ENCODE measurements at regions not wholly inside any gene's neighbourhood (a gene's known extent, or its start where the extent isn't known, plus 50 kb on each side); places are given as distances from the start of the nearest gene placed in this dataset.
"Not testable (repeated sequence)": the region's sequence is repeated elsewhere in the genome, so short reads cannot be mapped to it uniquely, and the experiment has no call there.

DNA sequence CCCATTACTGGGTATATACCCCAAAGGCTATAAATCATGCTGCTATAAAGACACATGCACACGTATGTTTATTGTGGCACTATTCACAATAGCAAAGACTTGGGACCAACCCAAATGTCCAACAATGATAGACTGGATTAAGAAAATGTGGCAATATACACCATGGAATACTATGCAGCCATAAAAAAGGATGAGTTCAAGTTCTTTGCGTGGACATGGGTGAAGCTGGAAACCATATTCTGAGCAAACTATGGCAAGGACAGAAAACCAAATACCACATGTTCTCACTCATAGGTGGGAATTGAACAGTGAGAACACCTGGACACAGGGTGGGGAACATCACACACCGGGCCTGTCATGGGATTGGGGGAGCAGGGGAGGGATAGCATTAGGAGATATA, 54.4 kb upstream of the MUCL1 start:
- DNase-seq (ENCODE audit: low read depth in 1 of 2, low spot score in 1 of 2); in situ Hi-C loops (cut with HindIII; ENCODE audit: low pct_unique_long_range_greater_than_20kb, low sequenced_read_pairs): not testable (repeated sequence)

DNA sequence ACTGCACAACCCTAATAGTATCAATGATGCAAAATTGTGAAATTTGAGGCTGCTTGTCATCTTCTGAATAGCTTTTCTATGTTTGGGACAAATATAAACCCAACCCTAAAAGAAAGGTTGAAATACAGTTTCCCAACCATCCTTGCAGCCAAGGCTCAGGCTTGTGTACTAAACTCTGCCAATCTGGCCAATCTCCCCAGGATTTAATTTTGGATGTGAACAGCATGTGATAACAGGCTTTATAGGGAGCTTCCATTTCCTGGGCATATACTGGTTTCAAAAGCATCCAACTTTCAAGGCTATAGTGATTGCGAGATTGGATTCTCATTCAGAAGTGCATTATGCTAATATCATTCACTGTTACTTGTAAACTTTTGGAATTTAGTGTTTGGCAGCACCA, 55.7 kb upstream of the MUCL1 start:
- DNase-seq (ENCODE audit: low read depth in 1 of 2, low spot score in 1 of 2) = no peak
- no peak for TF ChIP-seq JUND (IDR thresholded peaks at IDR 0.05; ENCODE audit: low read depth)
- in situ Hi-C loops (cut with HindIII; ENCODE audit: low pct_unique_long_range_greater_than_20kb, low sequenced_read_pairs) = no loop called here

DNA sequence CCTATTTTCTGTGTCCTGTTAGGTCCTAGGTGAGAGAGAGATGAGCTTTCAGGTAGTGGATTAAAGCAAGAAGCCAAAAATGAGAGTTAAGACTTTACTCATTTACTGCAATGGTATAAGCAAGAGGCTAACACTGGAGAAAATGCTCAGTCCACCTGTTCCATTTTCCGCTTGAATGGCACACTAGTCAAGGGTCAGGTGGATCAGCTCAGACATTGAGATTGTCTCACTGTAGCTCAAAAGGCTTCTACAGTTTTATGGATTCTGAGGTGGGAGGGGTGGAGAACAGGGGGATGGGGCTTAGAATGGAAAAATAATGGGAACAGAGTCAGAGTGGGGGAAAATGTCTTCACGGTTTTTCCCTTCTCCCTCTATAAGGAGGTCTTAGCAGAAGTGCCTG, 57.3 kb upstream of the MUCL1 start:
- in situ Hi-C loops (cut with HindIII; ENCODE audit: low pct_unique_long_range_greater_than_20kb, low sequenced_read_pairs) = no loop called here
- no peak for DNase-seq (ENCODE audit: low read depth in 1 of 2, low spot score in 1 of 2)
- TF ChIP-seq JUND (IDR thresholded peaks at IDR 0.05; ENCODE audit: low read depth) = no peak

GRCh38 chr12:54795644-54796043, 58.7 kb upstream of the MUCL1 start:
- DNase-seq (ENCODE audit: low read depth in 1 of 2, low spot score in 1 of 2) = no peak
- TF ChIP-seq JUND (IDR thresholded peaks at IDR 0.05; ENCODE audit: low read depth) = no peak
- in situ Hi-C loops (cut with HindIII; ENCODE audit: low pct_unique_long_range_greater_than_20kb, low sequenced_read_pairs) = no loop called here

DNA sequence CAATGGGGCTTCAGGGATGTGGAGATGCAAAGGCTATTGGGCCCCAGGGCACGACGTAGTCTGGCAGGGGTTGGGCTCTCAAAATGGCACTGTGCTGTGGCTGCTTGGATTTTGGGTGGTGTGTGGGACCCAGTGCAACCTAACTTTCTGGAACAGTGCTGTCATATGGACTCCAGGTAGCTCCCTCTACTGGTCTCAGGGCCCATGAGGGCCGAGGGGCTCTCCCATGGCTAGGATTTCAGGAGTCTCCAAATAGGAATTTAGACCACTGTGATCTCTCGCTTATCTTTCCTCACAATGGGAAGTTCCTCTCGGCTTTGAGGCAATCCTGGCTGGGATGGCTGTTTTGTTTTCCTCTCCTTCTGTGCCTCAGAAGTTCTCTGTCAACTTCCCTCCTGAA, 68.2 kb upstream of the MUCL1 start:
- in situ Hi-C loops (cut with HindIII; ENCODE audit: low pct_unique_long_range_greater_than_20kb, low sequenced_read_pairs) = no loop called here
- no peak for DNase-seq (ENCODE audit: low read depth in 1 of 2, low spot score in 1 of 2)
- no peak for TF ChIP-seq JUND (IDR thresholded peaks at IDR 0.05; ENCODE audit: low read depth)

GRCh38 chr12:54784115-54784514, 70.2 kb upstream of the MUCL1 start:
- no peak for DNase-seq (ENCODE audit: low read depth in 1 of 2, low spot score in 1 of 2)
- no peak for TF ChIP-seq JUND (IDR thresholded peaks at IDR 0.05; ENCODE audit: low read depth)
- in situ Hi-C loops (cut with HindIII; ENCODE audit: low pct_unique_long_range_greater_than_20kb, low sequenced_read_pairs) = no loop called here

- DNase-seq (ENCODE audit: low read depth in 1 of 2, low spot score in 1 of 2); in situ Hi-C loops (cut with HindIII; ENCODE audit: low pct_unique_long_range_greater_than_20kb, low sequenced_read_pairs): not testable (repeated sequence)
These were observed 77.3 kb upstream of the MUCL1 start for GRCh38 chr12:54777031-54777430.

- TF ChIP-seq JUND (IDR thresholded peaks at IDR 0.05; ENCODE audit: low read depth) = no peak
- in situ Hi-C loops (cut with HindIII; ENCODE audit: low pct_unique_long_range_greater_than_20kb, low sequenced_read_pairs) = no loop called here
- no peak for DNase-seq (ENCODE audit: low read depth in 1 of 2, low spot score in 1 of 2)
These were observed 80.7 kb upstream of the MUCL1 start for GRCh38 chr12:54773593-54773992.

DNA sequence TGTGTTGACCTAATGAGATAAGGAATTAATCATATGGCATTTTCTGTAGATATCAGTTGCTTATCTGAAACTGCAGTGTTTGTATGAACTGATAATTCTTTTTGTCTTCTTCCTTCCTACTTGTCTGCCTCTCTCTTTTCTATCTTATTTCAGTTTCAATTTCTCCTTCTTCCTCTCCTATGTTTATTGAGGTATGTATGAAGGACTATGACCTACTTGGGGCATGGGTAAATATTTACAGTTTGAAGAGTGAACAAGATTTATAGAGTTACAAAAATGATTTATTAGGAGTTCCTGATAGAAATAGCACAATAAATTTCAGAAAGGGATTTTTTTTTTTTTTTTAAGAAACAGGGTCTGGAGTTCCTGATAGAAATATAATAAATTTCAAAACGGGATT, 88.7 kb upstream of the MUCL1 start:
- no peak for TF ChIP-seq JUND (IDR thresholded peaks at IDR 0.05; ENCODE audit: low read depth)
- in situ Hi-C loops (cut with HindIII; ENCODE audit: low pct_unique_long_range_greater_than_20kb, low sequenced_read_pairs) = no loop called here
- no peak for DNase-seq (ENCODE audit: low read depth in 1 of 2, low spot score in 1 of 2)

GRCh38 chr12:54762390-54762789, 91.9 kb upstream of the MUCL1 start:
- peak in 1 of 2 experiments; percentile 19 for DNase-seq (ENCODE audit: low read depth in 1 of 2, low spot score in 1 of 2)
- in situ Hi-C loops (cut with HindIII; ENCODE audit: low pct_unique_long_range_greater_than_20kb, low sequenced_read_pairs) = no loop called here
- TF ChIP-seq JUND (IDR thresholded peaks at IDR 0.05; ENCODE audit: low read depth) = no peak

DNA sequence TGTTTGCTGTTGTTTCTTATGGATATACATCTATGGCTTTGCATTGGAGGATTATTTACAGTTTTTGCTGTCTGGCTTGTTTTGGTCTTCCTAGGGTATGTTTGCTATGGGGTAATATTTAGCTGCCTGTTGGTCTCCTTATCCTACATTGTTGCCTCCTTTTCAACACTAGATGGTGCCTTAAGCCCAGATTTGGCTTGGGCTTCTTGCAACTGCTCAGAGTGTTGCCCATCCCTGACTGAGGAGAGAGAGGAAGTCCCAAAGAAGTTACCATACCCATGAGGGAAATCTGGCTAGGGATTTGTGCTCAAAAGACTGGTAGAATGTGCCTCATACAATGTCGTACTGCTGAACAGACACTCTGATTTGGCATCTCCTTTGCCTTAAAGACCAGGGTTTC, 94.6 kb upstream of the MUCL1 start:
- in situ Hi-C loops (cut with HindIII; ENCODE audit: low pct_unique_long_range_greater_than_20kb, low sequenced_read_pairs) = no loop called here
- TF ChIP-seq JUND (IDR thresholded peaks at IDR 0.05; ENCODE audit: low read depth) = no peak
- peak; percentile 33 to 86 for DNase-seq (ENCODE audit: low read depth in 1 of 2, low spot score in 1 of 2)

DNA sequence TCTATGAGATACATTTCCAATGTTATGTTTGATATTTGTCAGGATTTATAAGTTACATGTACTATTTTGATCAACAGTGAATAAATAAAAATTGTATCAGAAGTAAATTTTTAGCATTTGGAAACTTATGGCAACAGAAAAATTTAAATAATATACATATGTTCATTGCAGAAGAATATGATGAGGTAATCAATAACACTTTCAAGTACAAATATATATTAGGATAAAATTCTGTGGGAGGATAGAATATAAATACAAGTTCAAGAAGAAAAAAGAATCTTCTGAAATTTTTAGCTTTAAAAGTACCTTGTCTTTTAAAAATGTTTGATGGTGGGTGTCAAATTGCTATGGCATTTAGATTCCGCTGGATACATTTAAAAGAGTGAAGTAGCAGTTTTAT, 102.8 kb upstream of the MUCL1 start:
- DNase-seq (ENCODE audit: low read depth in 1 of 2, low spot score in 1 of 2) = no peak
- in situ Hi-C loops (cut with HindIII; ENCODE audit: low pct_unique_long_range_greater_than_20kb, low sequenced_read_pairs) = no loop called here
- no peak for TF ChIP-seq JUND (IDR thresholded peaks at IDR 0.05; ENCODE audit: low read depth)

- TF ChIP-seq JUND (IDR thresholded peaks at IDR 0.05; ENCODE audit: low read depth) = no peak
- DNase-seq (ENCODE audit: low read depth in 1 of 2, low spot score in 1 of 2) = peak; percentile 40 to 70
- in situ Hi-C loops (cut with HindIII; ENCODE audit: low pct_unique_long_range_greater_than_20kb, low sequenced_read_pairs) = no loop called here
These were observed 101.1 kb upstream of the DCD start for GRCh38 chr12:54749191-54749818.

DNA sequence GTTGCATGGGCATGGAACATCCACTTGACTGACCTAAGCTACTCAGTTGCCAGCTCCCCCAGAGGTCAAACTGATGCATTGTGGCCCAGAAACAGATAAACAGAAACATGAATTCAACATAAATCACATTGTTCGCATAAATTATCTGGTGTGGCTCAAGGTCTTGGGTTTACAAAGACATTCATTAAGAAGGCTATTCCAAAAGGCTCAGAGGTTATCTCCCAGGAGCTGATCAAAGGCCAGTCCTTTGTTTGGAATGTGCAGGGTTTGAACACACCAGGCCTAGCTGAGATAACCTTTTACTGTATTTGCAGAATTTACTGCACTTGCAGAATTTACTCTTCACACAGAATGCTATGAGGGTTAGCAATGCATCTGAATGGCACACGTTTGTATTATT, 96.4 kb upstream of the DCD start:
- in situ Hi-C loops (cut with HindIII; ENCODE audit: low pct_unique_long_range_greater_than_20kb, low sequenced_read_pairs) = no loop called here
- no peak for TF ChIP-seq JUND (IDR thresholded peaks at IDR 0.05; ENCODE audit: low read depth)
- no peak for DNase-seq (ENCODE audit: low read depth in 1 of 2, low spot score in 1 of 2)

All from T47D (cell line).